CD1c-positive myeloid dendritic cell (primary cell): ENCODE measurements at regions not wholly inside any gene's neighbourhood (a gene's known extent, or its start where the extent isn't known, plus 50 kb on each side); places are given as distances from the start of the nearest gene placed in this dataset.

ENCODE experiments used
- DNase-seq: peaks from one replicate; pipeline ENCODE4 v3.0.0-alpha.2; 2016; ENCODE audit errors: extremely low spot score

- DNase-seq: no peak
Measured at GRCh38 chr7:124330731-124331407, 298.0 kb upstream of the TMEM229A start.

DNA sequence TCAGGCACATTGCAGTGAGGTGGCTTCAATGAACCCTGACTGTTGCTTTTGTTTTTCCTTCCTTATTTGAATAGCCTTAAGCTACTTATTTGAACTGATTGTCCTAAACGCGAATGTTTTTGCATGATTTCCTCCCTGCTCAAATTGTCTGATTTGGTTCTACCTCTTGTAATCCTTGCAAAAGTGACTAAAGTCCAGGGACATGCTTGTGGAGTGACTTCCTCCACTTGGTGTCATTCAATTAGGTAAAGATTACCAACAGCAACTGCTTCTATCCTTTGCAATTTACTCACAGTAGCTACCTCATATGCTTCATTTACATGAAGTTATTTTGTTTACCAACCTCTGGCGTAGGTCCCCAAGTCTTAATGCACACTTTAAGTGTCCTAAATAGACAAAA lies 295.9 kb upstream of the TMEM229A start:
- DNase-seq: no peak

- DNase-seq: no peak
Measured at GRCh38 chr7:124324262-124324661, 291.4 kb upstream of the TMEM229A start.

DNA sequence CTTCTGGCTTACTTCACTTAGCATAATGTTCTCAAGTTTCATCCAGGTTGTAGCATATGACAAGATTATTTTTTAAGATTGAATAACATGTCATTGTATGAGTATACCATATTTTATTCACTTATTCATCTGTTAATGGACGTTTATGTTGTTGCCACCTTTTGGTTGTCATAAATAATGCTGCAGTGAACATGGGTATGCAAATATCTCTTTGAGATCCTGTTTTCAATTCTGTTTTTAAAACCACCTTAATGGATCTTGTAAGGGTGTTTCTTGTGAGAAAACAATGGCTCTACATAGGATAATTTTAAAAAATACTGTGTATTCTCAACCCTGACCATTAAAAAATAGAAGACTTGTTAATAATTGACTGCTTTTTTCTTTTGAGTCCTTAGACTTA lies 290.7 kb upstream of the TMEM229A start:
- no peak for DNase-seq

- no peak for DNase-seq
Measured at GRCh38 chr7:124322561-124322960, 289.7 kb upstream of the TMEM229A start.

- no peak for DNase-seq
Measured at GRCh38 chr7:124318721-124319450, 286.0 kb upstream of the TMEM229A start.

GRCh38 chr7:124310934-124311390 lies 278.1 kb upstream of the TMEM229A start:
- no peak for DNase-seq

- DNase-seq: no peak
Measured at GRCh38 chr7:124308384-124308783, 275.5 kb upstream of the TMEM229A start.

DNA sequence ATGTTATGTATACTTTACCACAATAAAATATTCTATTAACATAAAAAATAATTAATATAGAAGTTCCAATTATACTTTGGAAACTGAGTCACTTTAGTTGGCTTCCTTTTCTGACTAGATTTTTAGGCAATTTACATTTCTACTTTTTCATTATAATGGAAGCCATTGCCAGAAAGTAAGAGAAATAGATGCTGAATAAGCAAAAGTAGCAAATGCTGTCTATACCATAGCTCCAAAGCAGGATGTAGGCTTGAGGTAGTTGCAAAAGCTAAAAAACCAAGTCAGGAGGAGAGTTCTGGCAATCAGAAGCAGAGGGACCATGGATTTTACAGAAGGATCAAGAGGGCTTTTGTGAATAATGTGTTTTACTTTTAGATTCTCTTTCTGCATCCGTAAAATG lies 262.4 kb upstream of the TMEM229A start:
- DNase-seq: no peak

GRCh38 chr7:124284937-124285336 lies 252.1 kb upstream of the TMEM229A start:
- DNase-seq: no peak

DNA sequence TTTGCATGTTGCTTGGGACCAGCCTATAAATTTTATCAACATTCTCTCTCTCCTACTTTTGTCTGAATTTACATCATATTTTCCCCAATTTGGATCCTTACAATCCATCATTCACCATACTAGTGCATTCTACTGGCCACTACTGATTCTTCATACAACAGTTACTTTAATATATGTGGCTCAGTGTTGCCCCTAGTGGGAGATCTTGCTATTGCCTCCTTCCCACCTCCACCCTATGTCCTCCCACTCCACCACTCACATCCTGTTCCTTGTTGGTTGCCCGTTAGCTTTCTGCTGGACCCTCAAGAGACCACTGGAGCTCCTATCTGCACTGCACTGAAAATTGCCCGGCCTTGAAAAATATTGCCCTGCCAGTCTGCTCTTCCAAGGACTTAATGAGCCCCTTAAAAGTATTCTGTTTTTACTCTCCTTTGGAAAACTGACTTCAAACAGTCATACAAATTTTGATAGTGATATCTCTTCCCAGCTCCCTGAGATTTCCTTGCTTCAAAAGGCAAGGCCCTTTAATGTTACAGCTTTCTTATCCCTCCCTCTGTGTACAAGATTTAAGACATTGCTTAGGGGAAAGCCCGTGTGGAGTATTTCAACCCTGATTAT lies 243.2 kb upstream of the TMEM229A start:
- no peak for DNase-seq

DNA sequence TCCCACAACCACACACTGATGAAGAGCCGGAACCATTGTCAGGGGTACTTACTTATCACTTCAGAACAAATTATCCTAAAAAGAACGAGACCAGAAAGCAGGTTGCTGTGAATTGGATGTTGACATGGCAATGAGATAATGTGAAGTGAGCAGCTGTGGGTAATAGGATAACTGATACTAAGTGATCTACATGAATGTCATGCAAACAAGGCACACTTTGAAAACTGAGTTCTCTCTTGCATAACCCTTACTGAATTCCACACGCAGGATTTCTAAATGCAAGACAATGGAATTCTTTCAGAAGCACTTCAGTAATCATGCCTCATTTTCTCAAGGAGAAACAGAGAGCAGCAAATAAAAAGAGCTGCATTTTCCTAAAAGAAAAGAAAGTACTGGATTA lies 242.5 kb upstream of the TMEM229A start:
- no peak for DNase-seq

DNA sequence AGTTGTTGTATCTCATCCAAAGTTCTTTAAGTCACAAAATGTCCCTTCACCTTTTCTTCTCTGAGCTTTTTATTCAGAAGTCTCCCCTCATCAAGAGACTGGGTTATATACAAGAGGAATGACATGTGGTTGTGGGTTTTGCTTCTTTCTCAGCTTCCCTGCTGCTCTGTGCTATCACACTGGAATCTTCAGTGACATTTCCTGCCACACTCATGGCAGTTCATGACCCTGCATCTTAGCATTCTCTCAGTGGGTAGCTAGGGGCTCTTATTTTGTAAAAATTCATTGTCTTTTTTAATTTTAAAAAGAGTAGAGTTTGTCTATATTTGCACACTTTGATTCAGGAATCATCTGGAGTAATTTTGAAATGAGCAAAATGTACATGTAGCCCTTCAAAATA lies 236.9 kb upstream of the TMEM229A start:
- DNase-seq: no peak

DNA sequence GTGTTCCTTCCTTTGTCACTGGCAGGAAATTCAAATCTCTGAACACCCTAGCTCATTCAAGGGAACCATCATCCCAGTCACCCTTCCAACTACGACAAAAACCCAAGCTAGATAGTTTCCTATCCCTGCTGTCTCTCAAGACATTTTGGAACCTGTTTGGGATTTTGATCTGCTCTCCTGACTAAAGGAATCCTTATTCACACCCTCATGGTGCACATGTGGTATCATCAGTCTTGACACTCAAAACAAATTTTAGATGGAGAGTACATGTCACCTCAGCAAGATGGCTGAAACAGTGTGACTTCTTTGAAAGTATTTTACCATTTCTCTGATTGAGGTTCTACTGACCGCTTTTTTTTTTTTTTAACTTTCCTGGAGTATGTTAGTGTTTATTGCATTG lies 234.3 kb upstream of the TMEM229A start:
- no peak for DNase-seq

DNA sequence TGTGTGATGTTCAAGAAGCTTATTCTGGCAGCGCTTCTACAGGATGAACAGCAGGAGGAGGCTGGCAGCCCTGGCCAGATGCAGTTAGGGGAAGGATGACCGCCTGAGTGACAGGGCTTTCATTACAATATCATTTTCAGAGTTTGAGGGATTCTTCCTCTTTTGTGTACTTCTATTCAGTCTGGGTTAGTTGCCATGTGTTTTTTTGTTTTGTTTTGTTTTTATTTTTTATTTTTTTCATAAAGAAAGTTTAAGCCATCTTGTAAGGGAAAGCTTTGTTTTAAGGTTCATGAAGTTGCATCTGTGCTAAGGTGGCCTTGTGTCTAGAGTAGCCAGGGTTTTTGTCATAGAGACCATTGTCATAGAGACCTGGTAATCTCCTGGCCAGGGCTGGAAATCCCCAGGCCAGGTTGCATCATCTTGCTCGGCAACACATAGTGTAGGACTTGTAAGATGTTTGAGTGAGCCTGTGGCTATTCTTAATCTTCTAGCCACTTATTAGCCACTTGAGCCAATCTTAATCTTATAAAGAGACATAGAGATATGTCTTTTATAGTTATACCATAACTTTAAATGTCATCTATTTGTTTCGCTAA lies 230.5 kb upstream of the TMEM229A start:
- DNase-seq: no peak

GRCh38 chr7:124261710-124262109 lies 228.8 kb upstream of the TMEM229A start:
- no peak for DNase-seq

GRCh38 chr7:124257638-124258308 lies 224.9 kb upstream of the TMEM229A start:
- DNase-seq: no peak

DNA sequence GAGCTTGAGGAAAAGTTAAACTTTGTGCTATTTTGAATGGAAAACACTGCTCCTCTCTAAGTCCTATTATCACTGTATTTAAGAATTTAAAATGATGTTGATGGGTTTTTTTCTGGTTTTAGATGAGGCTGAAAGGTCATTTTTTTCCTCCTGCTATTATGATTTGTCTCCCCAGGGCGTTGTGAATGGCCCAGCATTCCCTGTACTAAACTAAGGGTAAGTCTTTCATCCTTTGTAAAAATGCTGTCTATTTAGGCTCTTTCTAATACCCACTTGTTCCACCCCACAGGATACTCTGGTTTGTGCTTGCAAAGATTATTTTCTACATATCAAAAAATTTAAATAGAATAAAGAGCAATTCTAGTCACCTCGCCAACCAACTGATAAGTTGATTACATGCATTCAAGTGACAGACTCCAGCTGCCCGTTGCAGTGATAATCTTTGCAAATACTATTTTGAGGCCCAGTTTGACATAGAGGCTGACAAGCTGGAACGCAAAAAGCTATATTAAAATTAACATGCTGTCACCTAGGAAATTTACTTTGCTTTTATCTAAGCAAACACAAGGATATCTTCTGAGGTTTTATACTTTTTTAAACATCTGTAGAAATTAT lies 222.3 kb upstream of the TMEM229A start:
- no peak for DNase-seq

- DNase-seq: no peak
Measured at GRCh38 chr7:124254396-124254795, 221.5 kb upstream of the TMEM229A start.

DNA sequence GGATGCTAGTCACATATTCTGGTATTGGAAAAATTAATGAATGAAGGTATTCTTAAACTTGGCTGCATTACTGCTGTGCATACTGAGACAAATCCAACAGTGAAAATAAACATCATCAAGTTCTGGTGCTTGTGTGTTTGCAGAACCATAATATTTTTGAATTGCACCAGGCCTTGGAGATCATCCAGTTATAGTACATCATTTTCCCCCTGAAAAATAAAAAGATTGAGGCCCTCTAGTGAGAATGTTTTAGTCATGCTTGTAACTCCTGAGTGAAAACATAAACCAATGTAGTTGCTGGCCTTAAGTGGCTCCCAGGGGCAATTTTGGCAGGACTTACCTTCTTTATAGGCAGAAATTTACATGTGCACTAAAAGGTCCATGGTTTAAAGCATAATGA lies 218.8 kb upstream of the TMEM229A start:
- no peak for DNase-seq

GRCh38 chr7:124250297-124251034 lies 217.6 kb upstream of the TMEM229A start:
- DNase-seq: no peak
